Hepatocyte (in vitro differentiated cells): ENCODE measurements at regions not wholly inside any gene's neighbourhood (a gene's known extent, or its start where the extent isn't known, plus 50 kb on each side); places are given as distances from the start of the nearest gene placed in this dataset.
A peak's percentile ranks its signal among the peaks of the same experiment; 100 is the strongest.

Experiments used
- DNase-seq: peaks from one replicate; pipeline ENCODE4 v3.0.0-alpha.2; 2016; ENCODE audit warnings: low spot score
- H2AFZ ChIP-seq: fragments of 200-600 bp; sonication (generic); 2 replicates; pipeline ENCODE4 v1.6.0; 2016; ENCODE audit warnings: antibody characterized with exemption, mild to moderate bottlenecking
- H3K27ac ChIP-seq: fragments of 200-600 bp; sonication (generic); 2 replicates; pipeline ENCODE4 v1.5.1; 2016; ENCODE audit warnings: mild to moderate bottlenecking
- H3K27me3 ChIP-seq: fragments of 200-600 bp; sonication (generic); 2 replicates; pipeline ENCODE4 v1.6.1; 2016
- H3K36me3 ChIP-seq: fragments of 200-600 bp; sonication (generic); replicated peaks from 2 replicates; pipeline ENCODE4 v1.5.1; 2016; ENCODE audit warnings: low read depth; ENCODE audit not compliant: insufficient read depth
- H3K4me1 ChIP-seq: fragments of 200-600 bp; sonication (generic); 2 replicates; pipeline ENCODE4 v1.5.1; 2016; ENCODE audit warnings: mild to moderate bottlenecking, moderate library complexity; ENCODE audit not compliant: insufficient read depth
- H3K4me2 ChIP-seq: fragments of 200-600 bp; sonication (generic); 2 replicates; pipeline ENCODE4 v1.6.0; 2016
- H3K4me3 ChIP-seq: fragments of 200-600 bp; sonication (generic); 2 replicates; pipeline ENCODE4 v1.5.1; 2016; ENCODE audit warnings: mild to moderate bottlenecking
- H3K79me2 ChIP-seq: fragments of 200-600 bp; sonication (generic); 2 replicates; pipeline ENCODE4 v1.6.0; 2017; ENCODE audit warnings: mild to moderate bottlenecking
- H3K9me2 ChIP-seq: fragments of 200-600 bp; sonication (generic); replicated peaks from 2 replicates; pipeline ENCODE4 v1.6.0; 2017; ENCODE audit warnings: mild to moderate bottlenecking; ENCODE audit not compliant: insufficient read depth
- H3K9me3 ChIP-seq: fragments of 200-600 bp; sonication (generic); 2 replicates; pipeline ENCODE4 v1.5.1; 2016; ENCODE audit warnings: low read depth, mild to moderate bottlenecking
- H4K20me1 ChIP-seq: fragments of 200-600 bp; sonication (generic); 2 replicates; pipeline ENCODE4 v1.6.0; 2016; ENCODE audit warnings: mild to moderate bottlenecking; ENCODE audit not compliant: insufficient read depth, poor library complexity, severe bottlenecking
- EZH2 ChIP-seq: fragments of 200-600 bp; sonication (generic); IDR thresholded peaks from 2 replicates; pipeline ENCODE4 v1.6.1; 2016; ENCODE audit warnings: antibody characterized with exemption, mild to moderate bottlenecking, borderline replicate concordance
- EZH2phosphoT487 ChIP-seq: fragments of 200-600 bp; sonication (generic); IDR thresholded peaks from one replicate; pipeline ENCODE4 v1.6.1; 2018; ENCODE audit warnings: antibody characterized with exemption, mild to moderate bottlenecking, low read depth, moderate library complexity; ENCODE audit not compliant: unreplicated experiment, severe bottlenecking
- WGBS: methylation state at CpG from one replicate; pipeline ENCODE4 v1.1.6; 2016; ENCODE audit warnings: low lambda C conversion rate; ENCODE audit errors: missing lambda C conversion rate; 5-methylcytosine and 5-hydroxymethylcytosine counted together
- TF ChIP-seq, protein P1 (sequence below): fragments of 200-600 bp; sonication (generic); IDR thresholded peaks from 2 replicates; pipeline ENCODE4 v1.5.1; 2016; ENCODE audit warnings: antibody characterized with exemption, mild to moderate bottlenecking; ENCODE audit not compliant: poor library complexity

GRCh38 chr6:168817558-168818159 is 376.7 kb downstream of the SMOC2 start:
- no peak overlapping the region for H3K27ac ChIP-seq
- H3K9me2 ChIP-seq, result no peaks in the 10 kb centered on the region
- no peaks in the 10 kb centered on the region for H3K27me3 ChIP-seq
- DNase-seq, result no peak
- no peaks in the 10 kb centered on the region for H4K20me1 ChIP-seq
- no peaks in the 10 kb centered on the region for H3K79me2 ChIP-seq
- no peaks in the 10 kb centered on the region for H3K4me1 ChIP-seq
- peaks cover 7% of the 10 kb centered on the region for H3K9me3 ChIP-seq
- TF ChIP-seq EZH2 (no peak), EZH2phosphoT487 (no peak)
- TF ChIP-seq, protein P1, sequence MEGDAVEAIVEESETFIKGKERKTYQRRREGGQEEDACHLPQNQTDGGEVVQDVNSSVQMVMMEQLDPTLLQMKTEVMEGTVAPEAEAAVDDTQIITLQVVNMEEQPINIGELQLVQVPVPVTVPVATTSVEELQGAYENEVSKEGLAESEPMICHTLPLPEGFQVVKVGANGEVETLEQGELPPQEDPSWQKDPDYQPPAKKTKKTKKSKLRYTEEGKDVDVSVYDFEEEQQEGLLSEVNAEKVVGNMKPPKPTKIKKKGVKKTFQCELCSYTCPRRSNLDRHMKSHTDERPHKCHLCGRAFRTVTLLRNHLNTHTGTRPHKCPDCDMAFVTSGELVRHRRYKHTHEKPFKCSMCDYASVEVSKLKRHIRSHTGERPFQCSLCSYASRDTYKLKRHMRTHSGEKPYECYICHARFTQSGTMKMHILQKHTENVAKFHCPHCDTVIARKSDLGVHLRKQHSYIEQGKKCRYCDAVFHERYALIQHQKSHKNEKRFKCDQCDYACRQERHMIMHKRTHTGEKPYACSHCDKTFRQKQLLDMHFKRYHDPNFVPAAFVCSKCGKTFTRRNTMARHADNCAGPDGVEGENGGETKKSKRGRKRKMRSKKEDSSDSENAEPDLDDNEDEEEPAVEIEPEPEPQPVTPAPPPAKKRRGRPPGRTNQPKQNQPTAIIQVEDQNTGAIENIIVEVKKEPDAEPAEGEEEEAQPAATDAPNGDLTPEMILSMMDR, result no peak
- H3K4me3 ChIP-seq, result no peak overlapping the region
- WGBS, result 72% methylated on average over 1 of the region's 1 CpG
- no peaks in the 10 kb centered on the region for H3K36me3 ChIP-seq
- no peak overlapping the region for H3K4me2 ChIP-seq
- H2AFZ ChIP-seq, result no peak overlapping the region

DNA sequence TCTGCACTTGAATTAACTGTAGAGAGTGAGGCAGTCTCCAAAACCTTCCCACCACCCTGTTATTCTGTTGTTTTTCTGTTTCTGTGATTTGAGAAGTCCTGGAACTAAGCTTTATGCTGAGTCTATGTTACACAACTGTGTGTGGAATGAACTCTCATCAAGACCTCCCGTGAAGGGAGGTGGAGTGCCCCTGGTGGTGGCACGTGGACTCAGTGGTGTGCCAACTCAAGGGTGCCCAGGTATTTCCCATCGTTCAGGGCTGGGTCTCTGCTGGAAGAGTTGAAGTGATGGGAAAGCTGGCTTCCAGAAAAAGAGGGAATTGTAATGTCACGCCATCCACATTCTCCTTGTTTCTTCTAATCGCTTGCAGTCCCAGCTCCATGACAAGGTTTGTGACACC is 374.2 kb downstream of the SMOC2 start:
- H3K4me3 ChIP-seq, result no peak overlapping the region
- H3K79me2 ChIP-seq, result no peaks in the 10 kb centered on the region
- no peaks in the 10 kb centered on the region for H4K20me1 ChIP-seq
- no peaks in the 10 kb centered on the region for H3K4me1 ChIP-seq
- no peak for DNase-seq
- 60% methylated on average over 5 of the region's 5 CpGs for whole genome bisulfite sequencing
- no peak overlapping the region for H3K27ac ChIP-seq
- no peak for TF ChIP-seq EZH2
- no peak for TF ChIP-seq EZH2phosphoT487
- TF ChIP-seq, protein P1, result no peak
- no peak overlapping the region for H2AFZ ChIP-seq
- H3K36me3 ChIP-seq, result no peaks in the 10 kb centered on the region
- no peaks in the 10 kb centered on the region for H3K9me2 ChIP-seq
- H3K4me2 ChIP-seq, result no peak overlapping the region
- H3K9me3 ChIP-seq, result peaks cover 7% of the 10 kb centered on the region
- H3K27me3 ChIP-seq, result no peaks in the 10 kb centered on the region

- no peaks in the 10 kb centered on the region for H3K27me3 ChIP-seq
- no peak overlapping the region for H3K4me2 ChIP-seq
- no peaks in the 10 kb centered on the region for H3K9me2 ChIP-seq
- no peak for DNase-seq
- TF ChIP-seq EZH2 (no peak), EZH2phosphoT487 (no peak)
- TF ChIP-seq, protein P1, result no peak
- H4K20me1 ChIP-seq, result no peaks in the 10 kb centered on the region
- 58% methylated on average over 6 of the region's 6 CpGs for WGBS
- no peak overlapping the region for H3K4me3 ChIP-seq
- H3K9me3 ChIP-seq, result no peaks in the 10 kb centered on the region
- H3K4me1 ChIP-seq, result peaks cover 7% of the 10 kb centered on the region
- no peak overlapping the region for H2AFZ ChIP-seq
- no peaks in the 10 kb centered on the region for H3K79me2 ChIP-seq
- H3K27ac ChIP-seq, result peak overlapping the region; percentile 37
- no peaks in the 10 kb centered on the region for H3K36me3 ChIP-seq
These were observed 367.2 kb downstream of the SMOC2 start for GRCh38 chr6:168808232-168808631.
